HEK293T (cell line): ENCODE measurements at regions not wholly inside any gene's neighbourhood (a gene's known extent, or its start where the extent isn't known, plus 50 kb on each side); places are given as distances from the start of the nearest gene placed in this dataset.

ENCODE experiments used
- ARNT ChIP-seq: fragments of 450-650 bp; IDR thresholded peaks from 2 replicates; pipeline ENCODE4 v1.6.1; 2017; ENCODE audit warnings: mild to moderate bottlenecking
- BHLHE40 ChIP-seq: fragments of 450-650 bp; IDR thresholded peaks from 2 replicates; pipeline ENCODE4 v1.6.1; 2016; ENCODE audit warnings: mild to moderate bottlenecking, moderate library complexity, borderline replicate concordance
- ELF4 ChIP-seq: fragments of 450-650 bp; IDR thresholded peaks from 2 replicates; pipeline ENCODE4 v1.6.1; 2017; ENCODE audit warnings: antibody characterized with exemption
- FOXA1 ChIP-seq: fragments of 450-650 bp; IDR thresholded peaks from 2 replicates; pipeline ENCODE4 v1.6.1; 2016; ENCODE audit warnings: mild to moderate bottlenecking
- FOXK2 ChIP-seq: fragments of 450-650 bp; IDR thresholded peaks from 2 replicates; pipeline ENCODE4 v1.6.1; 2016; ENCODE audit warnings: mild to moderate bottlenecking
- FOXM1 ChIP-seq: fragments of 450-650 bp; IDR thresholded peaks from 2 replicates; pipeline ENCODE4 v1.6.1; 2017; ENCODE audit warnings: mild to moderate bottlenecking, borderline replicate concordance
- L3MBTL2 ChIP-seq: fragments of 450-650 bp; conservative IDR thresholded peaks from 2 replicates; pipeline ENCODE4 v1.6.1; 2016; ENCODE audit warnings: mild to moderate bottlenecking
- NFRKB ChIP-seq: fragments of 450-650 bp; IDR thresholded peaks from 2 replicates; pipeline ENCODE4 v1.6.1; 2016; ENCODE audit warnings: mild to moderate bottlenecking, moderate library complexity
- SP1 ChIP-seq: fragments of 450-650 bp; IDR thresholded peaks from 2 replicates; pipeline ENCODE4 v1.6.1; 2017
- TARDBP ChIP-seq: fragments of 450-650 bp; IDR thresholded peaks from 2 replicates; pipeline ENCODE4 v1.6.1; 2016
- ZNF384 ChIP-seq: fragments of 450-650 bp; IDR thresholded peaks from 2 replicates; pipeline ENCODE4 v1.6.1; 2016
- TF ChIP-seq, protein P1 (sequence below): fragments of 450-650 bp; IDR thresholded peaks from 2 replicates; pipeline ENCODE4 v1.6.1; 2016

GRCh38 chr6:9659848-9660247 lies 755.0 kb downstream of the TFAP2A start:
- no peak for TF ChIP-seq L3MBTL2
- TF ChIP-seq, protein P1, sequence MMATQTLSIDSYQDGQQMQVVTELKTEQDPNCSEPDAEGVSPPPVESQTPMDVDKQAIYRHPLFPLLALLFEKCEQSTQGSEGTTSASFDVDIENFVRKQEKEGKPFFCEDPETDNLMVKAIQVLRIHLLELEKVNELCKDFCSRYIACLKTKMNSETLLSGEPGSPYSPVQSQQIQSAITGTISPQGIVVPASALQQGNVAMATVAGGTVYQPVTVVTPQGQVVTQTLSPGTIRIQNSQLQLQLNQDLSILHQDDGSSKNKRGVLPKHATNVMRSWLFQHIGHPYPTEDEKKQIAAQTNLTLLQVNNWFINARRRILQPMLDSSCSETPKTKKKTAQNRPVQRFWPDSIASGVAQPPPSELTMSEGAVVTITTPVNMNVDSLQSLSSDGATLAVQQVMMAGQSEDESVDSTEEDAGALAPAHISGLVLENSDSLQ: no peak
- no peak for TF ChIP-seq FOXK2
- no peak for TF ChIP-seq ZNF384
- no peak for TF ChIP-seq FOXM1
- no peak for TF ChIP-seq SP1
- no peak for TF ChIP-seq BHLHE40
- no peak for TF ChIP-seq NFRKB
- TF ChIP-seq TARDBP: no peak
- TF ChIP-seq ELF4: no peak
- TF ChIP-seq ARNT: no peak
- TF ChIP-seq FOXA1: no peak
